IMR-90 (cell line): ENCODE measurements at regions not wholly inside any gene's neighbourhood (a gene's known extent, or its start where the extent isn't known, plus 50 kb on each side); places are given as distances from the start of the nearest gene placed in this dataset.

Source experiments
- ATAC-seq: fragments of 200-7000 bp; cut with Tn5 transposase; 2 replicates; pipeline ENCODE4 v1.9.1; 2020; ENCODE audit warnings: low read depth, mild to moderate bottlenecking, moderate library complexity
- BruUV-seq: library from RNA; stranded (reverse); fragments of 400-500 nt; replicated peaks from 2 replicates; lab custom pipeline; 2021; lab: Mats Ljungman, UMichigan
- CTCF ChIA-PET: fragments of 300-600 bp; formaldehyde crosslinking; extraction: SDS; loops from one replicate; lab custom pipeline; 2021; ENCODE audit warnings: antibody characterized with exemption; lab: Yijun Ruan, JAX
- POLR2A ChIA-PET: fragments of 300-600 bp; sonication (Branson Sonifier 250); formaldehyde crosslinking; loops from one replicate; lab custom pipeline; 2022; ENCODE audit warnings: antibody characterized with exemption; ENCODE audit not compliant: unreplicated experiment; lab: Charles Lee
- DNase-seq: peaks from one replicate; pipeline ENCODE4 v3.0.0; 2013
- H2AFZ ChIP-seq: replicated peaks from 2 replicates; pipeline ENCODE3; 2013; ENCODE audit warnings: low read length, mild to moderate bottlenecking; ENCODE audit not compliant: poor library complexity
- H2AK5ac ChIP-seq: 2 replicates; pipeline ENCODE4 v1.6.1; 2013; ENCODE audit warnings: low read depth, low read length, inconsistent platforms
- H2AK9ac ChIP-seq: replicated peaks from 2 replicates; pipeline ENCODE3; 2013; ENCODE audit warnings: mild to moderate bottlenecking, low read depth, low read length, moderate library complexity; ENCODE audit not compliant: poor library complexity
- H2BK120ac ChIP-seq: 2 replicates; pipeline ENCODE4 v1.6.1; 2013; ENCODE audit warnings: low read depth, low read length, inconsistent platforms
- H2BK15ac ChIP-seq: 3 replicates; pipeline ENCODE4 v1.6.1; 2013; ENCODE audit warnings: low read depth, low read length, inconsistent platforms
- H2BK20ac ChIP-seq: 2 replicates; pipeline ENCODE4 v1.6.1; 2013; ENCODE audit warnings: low read depth, mild to moderate bottlenecking, inconsistent platforms, low read length, moderate library complexity
- H2BK5ac ChIP-seq: 2 replicates; pipeline ENCODE4 v1.6.1; 2013; ENCODE audit warnings: mild to moderate bottlenecking, low read depth, low read length, inconsistent platforms; ENCODE audit not compliant: poor library complexity, severe bottlenecking
- H3K14ac ChIP-seq: replicated peaks from 2 replicates; pipeline ENCODE4 v1.6.1; 2013; ENCODE audit warnings: low read depth, low read length, inconsistent platforms
- H3K18ac ChIP-seq: 2 replicates; pipeline ENCODE4 v1.6.1; 2013; ENCODE audit warnings: low read depth, low read length, control low read depth
- H3K23ac ChIP-seq: 2 replicates; pipeline ENCODE4 v1.6.1; 2013; ENCODE audit warnings: low read depth, low read length, inconsistent platforms
- H3K27ac ChIP-seq: 2 replicates; pipeline ENCODE4 v1.5.1; 2013; ENCODE audit warnings: mild to moderate bottlenecking, control low read depth, low read length; ENCODE audit not compliant: insufficient read depth
- H3K27me3 ChIP-seq: 2 replicates; pipeline ENCODE4 v1.6.1; 2013; ENCODE audit warnings: low read length; ENCODE audit not compliant: control insufficient read depth, insufficient read depth
- H3K36me3 ChIP-seq: 2 replicates; pipeline ENCODE4 v1.6.1; 2013; ENCODE audit warnings: low read length, mixed read lengths; ENCODE audit not compliant: control insufficient read depth, insufficient read depth
- H3K4ac ChIP-seq: 2 replicates; pipeline ENCODE4 v1.6.1; 2013; ENCODE audit warnings: low read depth, low read length, inconsistent platforms
- H3K4me1 ChIP-seq: 2 replicates; pipeline ENCODE4 v1.6.1; 2013; ENCODE audit warnings: low read length, mixed read lengths; ENCODE audit not compliant: control insufficient read depth, insufficient read depth
- H3K4me2 ChIP-seq: 2 replicates; pipeline ENCODE4 v1.6.1; 2013; ENCODE audit warnings: low read depth, mild to moderate bottlenecking, control low read depth, low read length, moderate library complexity
- H3K4me3 ChIP-seq: 2 replicates; pipeline ENCODE4 v1.5.1; 2013; ENCODE audit warnings: low read depth, mild to moderate bottlenecking, control low read depth, low read length, moderate library complexity; ENCODE audit not compliant: insufficient read depth
- H3K56ac ChIP-seq: 2 replicates; pipeline ENCODE4 v1.6.1; 2013; ENCODE audit warnings: low read length, inconsistent platforms; ENCODE audit not compliant: insufficient read depth; ENCODE audit errors: extremely low read depth
- H3K79me1 ChIP-seq, 2 experiments: 2 replicates each; pipeline ENCODE4 v1.6.1; 2013; ENCODE audit warnings: low read length in 2 of 2, inconsistent platforms in 1 of 2, low read depth in 1 of 2
- H3K9ac ChIP-seq: 2 replicates; pipeline ENCODE4 v1.6.1; 2013; ENCODE audit warnings: low read depth, low read length, control low read depth
- H3K9me1 ChIP-seq: 2 replicates; pipeline ENCODE4 v1.6.1; 2013; ENCODE audit warnings: low read length, inconsistent platforms; ENCODE audit not compliant: insufficient read depth
- H3K9me3 ChIP-seq: 2 replicates; pipeline ENCODE4 v1.6.1; 2013; ENCODE audit warnings: low read length; ENCODE audit not compliant: control insufficient read depth, insufficient read depth
- H4K20me1 ChIP-seq: 2 replicates; pipeline ENCODE4 v1.6.1; 2013; ENCODE audit warnings: low read length, inconsistent platforms; ENCODE audit not compliant: insufficient read depth
- H4K5ac ChIP-seq: 2 replicates; pipeline ENCODE4 v1.6.1; 2013; ENCODE audit warnings: mild to moderate bottlenecking, low read depth, low read length, control low read depth
- H4K8ac ChIP-seq, 2 experiments: 2 replicates each; pipeline ENCODE4 v1.6.1; 2013; ENCODE audit warnings: low read depth in 2 of 2, low read length in 2 of 2, control low read depth in 1 of 2, inconsistent platforms in 1 of 2
- H4K91ac ChIP-seq: 2 replicates; pipeline ENCODE4 v1.6.1; 2013; ENCODE audit warnings: low read depth, low read length, inconsistent platforms; ENCODE audit not compliant: insufficient read depth
- CEBPB ChIP-seq: IDR thresholded peaks from 2 replicates; pipeline ENCODE4 v1.6.1; 2012; ENCODE audit warnings: low read depth, low read length, improper control_type of control experiment
- CHD1 ChIP-seq: IDR thresholded peaks from 2 replicates; pipeline ENCODE4 v1.6.1; 2012; ENCODE audit warnings: low read depth, low read length, improper control_type of control experiment
- FOS ChIP-seq: fragments of 150-350 bp; IDR thresholded peaks from 2 replicates; pipeline ENCODE4 v1.6.1; 2016; ENCODE audit warnings: low read depth, low read length
- MAFK ChIP-seq: IDR thresholded peaks from 2 replicates; pipeline ENCODE4 v1.6.1; 2012; ENCODE audit warnings: low read depth, low read length, improper control_type of control experiment
- MAZ ChIP-seq: IDR thresholded peaks from 2 replicates; pipeline ENCODE4 v1.6.1; 2012; ENCODE audit warnings: low read depth, mild to moderate bottlenecking, low read length, improper control_type of control experiment, moderate library complexity, borderline replicate concordance
- MXI1 ChIP-seq: IDR thresholded peaks from 2 replicates; pipeline ENCODE4 v1.6.1; 2012; ENCODE audit warnings: low read depth, mild to moderate bottlenecking, low read length, moderate library complexity, borderline replicate concordance
- NFE2L2 ChIP-seq: fragments of 150-350 bp; IDR thresholded peaks from 2 replicates; pipeline ENCODE4 v1.6.1; 2016; ENCODE audit warnings: low read depth, mild to moderate bottlenecking, low read length
- POLR2A ChIP-seq: IDR thresholded peaks from 2 replicates; pipeline ENCODE4 v1.6.1; 2012; ENCODE audit warnings: mild to moderate bottlenecking, low read depth, low read length
- RAD21 ChIP-seq: IDR thresholded peaks from 2 replicates; pipeline ENCODE4 v1.6.1; 2012; ENCODE audit warnings: low read length, improper control_type of control experiment
- RCOR1 ChIP-seq: IDR thresholded peaks from 2 replicates; pipeline ENCODE4 v1.6.1; 2012; ENCODE audit warnings: mild to moderate bottlenecking, low read length, improper control_type of control experiment; ENCODE audit not compliant: insufficient replicate concordance
- RFX5 ChIP-seq: IDR thresholded peaks from 2 replicates; pipeline ENCODE4 v1.8.0; 2012; ENCODE audit warnings: low read depth, mild to moderate bottlenecking, low read length, moderate library complexity
- SMC3 ChIP-seq: fragments of 150-350 bp; IDR thresholded peaks from 2 replicates; pipeline ENCODE4 v1.6.1; 2016; ENCODE audit warnings: low read depth, mild to moderate bottlenecking, antibody characterized with exemption, low read length, moderate library complexity
- USF2 ChIP-seq: fragments of 150-350 bp; IDR thresholded peaks from 2 replicates; pipeline ENCODE4 v1.6.1; 2017; ENCODE audit warnings: mild to moderate bottlenecking, antibody characterized with exemption, low read length, low read depth
- WGBS, 2 experiments: methylation state at CpG; one replicate each; pipeline versions ENCODE4 v1.1.5 to v1.1.7; 2013; ENCODE audit warnings: missing lambda C conversion rate in 2 of 2; ENCODE audit not compliant: insufficient read length in 1 of 2; ENCODE audit errors: extremely low coverage in 2 of 2; 5-methylcytosine and 5-hydroxymethylcytosine counted together
- dilution Hi-C: fragments of 300-500 bp; cut with HindIII; formaldehyde crosslinking; loops from one replicate; pipeline ENCODE4 v1.14.3; 2018; ENCODE audit warnings: low sequenced_read_pairs; ENCODE audit not compliant: unreplicated experiment
- in situ Hi-C: fragments of 300-500 bp; cut with MboI; formaldehyde crosslinking; loops from 3 replicates; pipeline ENCODE4 v1.14.3; 2019; ENCODE audit warnings: low sequenced_read_pairs, inconsistent platforms, mixed read lengths
- intact Hi-C: fragments of 100-400 bp; cut with micrococcal nuclease; formaldehyde crosslinking; loops from 2 replicates; pipeline ENCODE4 v1.10.0; 2022
- TF ChIP-seq, protein P1 (sequence below): conservative IDR thresholded peaks from 2 replicates; pipeline ENCODE4 v1.5.1; 2012; ENCODE audit warnings: mild to moderate bottlenecking, low read depth, low read length, improper control_type of control experiment
- TF ChIP-seq, protein P2 (sequence below): fragments of 150-350 bp; IDR thresholded peaks from 2 replicates; pipeline ENCODE4 v1.6.1; 2016; ENCODE audit warnings: low read depth, mild to moderate bottlenecking, low read length, moderate library complexity, borderline replicate concordance

- Histone ChIP-seq H2BK120ac (no peak overlapping the region), H2BK5ac (no peak overlapping the region), H4K8ac (no peak overlapping the region), H3K23ac (no peak overlapping the region), H3K18ac (no peak overlapping the region), H2BK15ac (no peak overlapping the region), H3K27me3 (no peaks in the 10 kb centered on the region), H4K91ac (no peak overlapping the region), H3K27ac (no peak overlapping the region), H3K56ac (no peak overlapping the region), H3K79me1 (no peaks in the 10 kb centered on the region), H2AFZ (no peak overlapping the region), H3K9me1 (no peaks in the 10 kb centered on the region), H3K9ac (no peak overlapping the region), H3K36me3 (no peaks in the 10 kb centered on the region), H4K20me1 (no peaks in the 10 kb centered on the region), H2BK20ac (no peak overlapping the region), H3K4me1 (no peaks in the 10 kb centered on the region), H3K4ac (no peak overlapping the region), H3K9me3 (no peaks in the 10 kb centered on the region), H3K4me3 (no peak overlapping the region), H3K4me2 (no peak overlapping the region), H4K5ac (no peak overlapping the region), H2AK9ac (no peak overlapping the region), H3K14ac (no peak overlapping the region), H2AK5ac (no peak overlapping the region)
- intact Hi-C loops (no loop called here), in situ Hi-C loops (no loop called here), dilution Hi-C loops (no loop called here)
- WGBS, 2 experiments: no CpG with 5 or more reads among the region's 2 CpGs
- no TSS peak for BruUV-seq
- POLR2A ChIA-PET: no interaction called here
- CTCF ChIA-PET: no interaction called here
- TF ChIP-seq NFE2L2: no peak
- no peak for TF ChIP-seq MXI1
- no peak for TF ChIP-seq CEBPB
- no peak for TF ChIP-seq USF2
- no peak for TF ChIP-seq MAZ
- TF ChIP-seq, protein P1, sequence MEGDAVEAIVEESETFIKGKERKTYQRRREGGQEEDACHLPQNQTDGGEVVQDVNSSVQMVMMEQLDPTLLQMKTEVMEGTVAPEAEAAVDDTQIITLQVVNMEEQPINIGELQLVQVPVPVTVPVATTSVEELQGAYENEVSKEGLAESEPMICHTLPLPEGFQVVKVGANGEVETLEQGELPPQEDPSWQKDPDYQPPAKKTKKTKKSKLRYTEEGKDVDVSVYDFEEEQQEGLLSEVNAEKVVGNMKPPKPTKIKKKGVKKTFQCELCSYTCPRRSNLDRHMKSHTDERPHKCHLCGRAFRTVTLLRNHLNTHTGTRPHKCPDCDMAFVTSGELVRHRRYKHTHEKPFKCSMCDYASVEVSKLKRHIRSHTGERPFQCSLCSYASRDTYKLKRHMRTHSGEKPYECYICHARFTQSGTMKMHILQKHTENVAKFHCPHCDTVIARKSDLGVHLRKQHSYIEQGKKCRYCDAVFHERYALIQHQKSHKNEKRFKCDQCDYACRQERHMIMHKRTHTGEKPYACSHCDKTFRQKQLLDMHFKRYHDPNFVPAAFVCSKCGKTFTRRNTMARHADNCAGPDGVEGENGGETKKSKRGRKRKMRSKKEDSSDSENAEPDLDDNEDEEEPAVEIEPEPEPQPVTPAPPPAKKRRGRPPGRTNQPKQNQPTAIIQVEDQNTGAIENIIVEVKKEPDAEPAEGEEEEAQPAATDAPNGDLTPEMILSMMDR: no peak
- no peak for TF ChIP-seq SMC3
- TF ChIP-seq, protein P2, sequence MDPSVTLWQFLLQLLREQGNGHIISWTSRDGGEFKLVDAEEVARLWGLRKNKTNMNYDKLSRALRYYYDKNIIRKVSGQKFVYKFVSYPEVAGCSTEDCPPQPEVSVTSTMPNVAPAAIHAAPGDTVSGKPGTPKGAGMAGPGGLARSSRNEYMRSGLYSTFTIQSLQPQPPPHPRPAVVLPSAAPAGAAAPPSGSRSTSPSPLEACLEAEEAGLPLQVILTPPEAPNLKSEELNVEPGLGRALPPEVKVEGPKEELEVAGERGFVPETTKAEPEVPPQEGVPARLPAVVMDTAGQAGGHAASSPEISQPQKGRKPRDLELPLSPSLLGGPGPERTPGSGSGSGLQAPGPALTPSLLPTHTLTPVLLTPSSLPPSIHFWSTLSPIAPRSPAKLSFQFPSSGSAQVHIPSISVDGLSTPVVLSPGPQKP: no peak
- TF ChIP-seq CHD1: no peak
- no peak for TF ChIP-seq RFX5
- TF ChIP-seq RCOR1: no peak
- no peak for TF ChIP-seq RAD21
- no peak for TF ChIP-seq MAFK
- TF ChIP-seq POLR2A: no peak
- TF ChIP-seq FOS: no peak
- no peak for DNase-seq
- no peak for ATAC-seq
Measured at GRCh38 chr16:9205661-9206060, 114.2 kb downstream of the HAPSTR1 start.
